Uterus (tissue), 3 donors: ENCODE measurements at regions not wholly inside any gene's neighbourhood (a gene's known extent, or its start where the extent isn't known, plus 50 kb on each side); places are given as distances from the start of the nearest gene placed in this dataset.

Experiments
- DNase-seq, 2 donors: peaks; one replicate each; pipeline ENCODE4 v3.0.0-alpha.2; 2019 to 2020
- H3K27ac ChIP-seq, 2 donors: fragments of 200-600 bp; sonication (generic); 1 replicate in 1 of 2; 2 replicates in 1 of 2; pipeline ENCODE4 v1.5.1; 2016 to 2018
- H3K27me3 ChIP-seq, 2 donors: fragments of 200-600 bp; sonication (generic); one replicate each; pipeline ENCODE4 v1.5.1; 2018 to 2019; ENCODE audit warnings: control low read depth in 1 of 2
- H3K36me3 ChIP-seq, 2 donors: fragments of 200-600 bp; sonication (generic); one replicate each; pipeline ENCODE4 v1.5.1; 2019; ENCODE audit warnings: control low read depth in 1 of 2
- H3K4me1 ChIP-seq, 2 donors: fragments of 200-600 bp; sonication (generic); one replicate each; pipeline ENCODE4 v1.5.1; 2018 to 2019; ENCODE audit warnings: control low read depth in 1 of 2
- H3K4me3 ChIP-seq, 2 donors: fragments of 200-600 bp; sonication (generic); 1 replicate in 1 of 2; 2 replicates in 1 of 2; pipeline ENCODE4 v1.5.1; 2018 to 2019; ENCODE audit warnings: mild to moderate bottlenecking in 1 of 2
- H3K9me3 ChIP-seq, 2 donors: fragments of 200-600 bp; sonication (generic); one replicate each; pipeline ENCODE4 v1.5.1; 2019; ENCODE audit warnings: control low read depth in 1 of 2
- CTCF ChIP-seq, 4 experiments: fragments of 200-600 bp in 2 of 4; fragments of 450-650 bp in 2 of 4; sonication (generic) in 2 of 4; IDR thresholded peaks; one replicate each; pipeline ENCODE4 v1.5.1; 2016 to 2019; ENCODE audit warnings: antibody characterized with exemption in 4 of 4, mild to moderate bottlenecking in 2 of 4, moderate library complexity in 1 of 4
- POLR2A ChIP-seq, 2 donors: fragments of 450-650 bp; IDR thresholded peaks; one replicate each; pipeline ENCODE4 v1.6.1; 2016; ENCODE audit warnings: antibody characterized with exemption in 2 of 2, mild to moderate bottlenecking in 1 of 2, moderate library complexity in 1 of 2
- intact Hi-C: fragments of 100-400 bp; cut with DNase I; formaldehyde crosslinking; loops from one replicate; pipeline ENCODE4 v1.15.1; 2023; ENCODE audit warnings: low total_unique reads
- donor health status: DM: yes; HTN: yes; CAD: no.

GRCh38 chr20:52259295-52259694 lies 67.7 kb upstream of the ZFP64 start:
- TF ChIP-seq POLR2A (IDR thresholded peaks at IDR 0.05) (no peak), CTCF (IDR thresholded peaks at IDR 0.05) (no peak)
- Histone ChIP-seq H3K36me3 (no peaks in the 10 kb centered on the region), H3K27me3 (no peaks in the 10 kb centered on the region), H3K4me1 (no peaks in the 10 kb centered on the region), H3K9me3 (no peaks in the 10 kb centered on the region), H3K27ac (no peak overlapping the region), H3K4me3 (no peak overlapping the region)
- DNase-seq, result no peak
- intact Hi-C loops, result no loop called here

- TF ChIP-seq CTCF (IDR thresholded peaks at IDR 0.05), result no peak
- TF ChIP-seq POLR2A (IDR thresholded peaks at IDR 0.05), result no peak
- no peak for DNase-seq
- intact Hi-C loops, result no loop called here
- H3K27me3 ChIP-seq, result no peaks in the 10 kb centered on the region
- no peaks in the 10 kb centered on the region for H3K36me3 ChIP-seq
- H3K9me3 ChIP-seq, result no peaks in the 10 kb centered on the region
- H3K27ac ChIP-seq, result no peak overlapping the region
- no peaks in the 10 kb centered on the region for H3K4me1 ChIP-seq
- H3K4me3 ChIP-seq, result no peak overlapping the region
These were observed 64.9 kb upstream of the ZFP64 start for GRCh38 chr20:52256454-52256853.

GRCh38 chr20:52252664-52253063 lies 61.1 kb upstream of the ZFP64 start:
- Histone ChIP-seq H3K27me3 (no peaks in the 10 kb centered on the region), H3K27ac (no peak overlapping the region), H3K4me3 (no peak overlapping the region), H3K4me1 (no peaks in the 10 kb centered on the region), H3K36me3 (no peaks in the 10 kb centered on the region), H3K9me3 (no peaks in the 10 kb centered on the region)
- no peak for DNase-seq
- no peak for TF ChIP-seq CTCF (IDR thresholded peaks at IDR 0.05)
- TF ChIP-seq POLR2A (IDR thresholded peaks at IDR 0.05), result no peak
- intact Hi-C loops, result no loop called here

- no peaks in the 10 kb centered on the region for H3K36me3 ChIP-seq
- intact Hi-C loops, result no loop called here
- TF ChIP-seq POLR2A (IDR thresholded peaks at IDR 0.05), result no peak
- no peak for TF ChIP-seq CTCF (IDR thresholded peaks at IDR 0.05)
- H3K27ac ChIP-seq, result no peak overlapping the region
- no peak for DNase-seq
- H3K4me3 ChIP-seq, result no peak overlapping the region
- H3K4me1 ChIP-seq, result no peaks in the 10 kb centered on the region
- H3K27me3 ChIP-seq, result no peaks in the 10 kb centered on the region
- no peaks in the 10 kb centered on the region for H3K9me3 ChIP-seq
These were observed 60.2 kb upstream of the ZFP64 start for GRCh38 chr20:52251827-52252226.

GRCh38 chr20:52251136-52251700 lies 59.6 kb upstream of the ZFP64 start:
- TF ChIP-seq CTCF (IDR thresholded peaks at IDR 0.05) (no peak), POLR2A (IDR thresholded peaks at IDR 0.05) (no peak)
- intact Hi-C loops, result no loop called here
- Histone ChIP-seq H3K9me3 (no peaks in the 10 kb centered on the region), H3K27ac (no peak overlapping the region), H3K27me3 (no peaks in the 10 kb centered on the region), H3K36me3 (no peaks in the 10 kb centered on the region), H3K4me3 (no peak overlapping the region), H3K4me1 (no peaks in the 10 kb centered on the region)
- DNase-seq, result no peak
